ENCODE measurements at regions not wholly inside any gene's neighbourhood (a gene's known extent, or its start where the extent isn't known, plus 50 kb on each side); places are given as distances from the start of the nearest gene placed in this dataset.

GRCh38 chr3:189531271-189531670 lies 99.9 kb upstream of the TP63 start:
- BruUV-seq (replicated peaks) = no TSS peak
- intact Hi-C loops (cut with micrococcal nuclease) = no loop called here
- Histone ChIP-seq H3K27ac (ENCODE audit: insufficient read depth, low read length) (no peak overlapping the region), H2AK9ac (replicated peaks; ENCODE audit: low read depth, low read length, poor library complexity) (no peak overlapping the region), H2AK5ac (ENCODE audit: low read depth, low read length) (no peak overlapping the region), H3K9me1 (ENCODE audit: insufficient read depth, low read length) (no peaks in the 10 kb centered on the region), H2BK15ac (ENCODE audit: low read depth, low read length) (no peak overlapping the region), H2BK120ac (ENCODE audit: low read depth, low read length) (no peak overlapping the region), H2AFZ (replicated peaks; ENCODE audit: low read length, poor library complexity) (no peak overlapping the region), H3K4ac (ENCODE audit: low read depth, low read length) (no peak overlapping the region), H3K9me3 (ENCODE audit: control insufficient read depth, insufficient read depth, low read length) (no peaks in the 10 kb centered on the region), H3K4me1 (ENCODE audit: control insufficient read depth, insufficient read depth, low read length) (no peaks in the 10 kb centered on the region), H3K14ac (replicated peaks; ENCODE audit: low read depth, low read length) (no peak overlapping the region), H4K91ac (ENCODE audit: insufficient read depth, low read depth, low read length) (no peak overlapping the region), H3K79me1 (ENCODE audit: low read depth in 1 of 2, low read length in 2 of 2) (no peaks in the 10 kb centered on the region), H3K56ac (ENCODE audit: extremely low read depth, insufficient read depth, low read length) (no peak overlapping the region), H2BK5ac (ENCODE audit: low read depth, low read length, poor library complexity, severe bottlenecking) (no peak overlapping the region), H3K9ac (ENCODE audit: low read depth, low read length) (no peak overlapping the region), H4K20me1 (ENCODE audit: insufficient read depth, low read length) (no peaks in the 10 kb centered on the region), H3K4me3 (ENCODE audit: insufficient read depth, low read depth, low read length) (no peak overlapping the region), H3K4me2 (ENCODE audit: low read depth, low read length) (no peak overlapping the region), H2BK20ac (ENCODE audit: low read depth, low read length) (no peak overlapping the region), H3K36me3 (ENCODE audit: control insufficient read depth, insufficient read depth, low read length) (no peaks in the 10 kb centered on the region), H3K18ac (ENCODE audit: low read depth, low read length) (no peak overlapping the region), H3K23ac (ENCODE audit: low read depth, low read length) (no peak overlapping the region), H4K8ac (ENCODE audit: low read depth in 2 of 2, low read length in 2 of 2) (no peak overlapping the region), H3K27me3 (ENCODE audit: control insufficient read depth, insufficient read depth, low read length) (no peaks in the 10 kb centered on the region), H4K5ac (ENCODE audit: low read depth, low read length) (no peak overlapping the region)
- no CpG with 5 or more reads among the region's 2 CpGs for WGBS, 2 experiments (ENCODE audit: extremely low coverage in 2 of 2, insufficient read length in 1 of 2)
- POLR2A ChIA-PET (ENCODE audit: unreplicated experiment) = no interaction called here
- in situ Hi-C loops (cut with MboI; ENCODE audit: low sequenced_read_pairs) = no loop called here
- no peak for TF ChIP-seq RAD21 (IDR thresholded peaks at IDR 0.05; ENCODE audit: low read length)
- TF ChIP-seq MAZ (IDR thresholded peaks at IDR 0.05; ENCODE audit: borderline replicate concordance, low read depth, low read length) = no peak
- TF ChIP-seq MAFK (IDR thresholded peaks at IDR 0.05; ENCODE audit: low read depth, low read length) = no peak
- no peak for DNase-seq
- dilution Hi-C loops (cut with HindIII; ENCODE audit: low sequenced_read_pairs, unreplicated experiment) = no loop called here
- ATAC-seq (ENCODE audit: low read depth) = no peak
- CTCF ChIA-PET = no interaction called here
